Esophagus muscularis mucosa (tissue), 4 donors: ENCODE measurements at regions not wholly inside any gene's neighbourhood (a gene's known extent, or its start where the extent isn't known, plus 50 kb on each side); places are given as distances from the start of the nearest gene placed in this dataset.

Source experiments
- CTCF ChIP-seq, 3 experiments: fragments of 200-600 bp in 2 of 3; fragments of 450-650 bp in 1 of 3; sonication (generic) in 2 of 3; IDR thresholded peaks; one replicate each; pipeline ENCODE4 v1.5.1; 2017 to 2019; ENCODE audit warnings: antibody characterized with exemption in 3 of 3, mild to moderate bottlenecking in 2 of 3, moderate library complexity in 1 of 3
- EP300 ChIP-seq: sonication (generic); formaldehyde crosslinking; IDR thresholded peaks from one replicate; pipeline ENCODE4 v1.6.1; 2017; ENCODE audit warnings: antibody characterized with exemption
- POLR2A ChIP-seq: fragments of 450-650 bp; IDR thresholded peaks from one replicate; pipeline ENCODE4 v1.6.1; 2017; ENCODE audit warnings: antibody characterized with exemption, moderate library complexity, mild to moderate bottlenecking, low read depth

- TF ChIP-seq CTCF (IDR thresholded peaks at IDR 0.05), result no peak
- TF ChIP-seq EP300, result no peak
- no peak for TF ChIP-seq POLR2A
Observed at GRCh38 chr3:22979581-22979980, 223.5 kb upstream of the UBE2E2 start.
